ENCODE measurements at regions not wholly inside any gene's neighbourhood (a gene's known extent, or its start where the extent isn't known, plus 50 kb on each side); places are given as distances from the start of the nearest gene placed in this dataset.

DNA sequence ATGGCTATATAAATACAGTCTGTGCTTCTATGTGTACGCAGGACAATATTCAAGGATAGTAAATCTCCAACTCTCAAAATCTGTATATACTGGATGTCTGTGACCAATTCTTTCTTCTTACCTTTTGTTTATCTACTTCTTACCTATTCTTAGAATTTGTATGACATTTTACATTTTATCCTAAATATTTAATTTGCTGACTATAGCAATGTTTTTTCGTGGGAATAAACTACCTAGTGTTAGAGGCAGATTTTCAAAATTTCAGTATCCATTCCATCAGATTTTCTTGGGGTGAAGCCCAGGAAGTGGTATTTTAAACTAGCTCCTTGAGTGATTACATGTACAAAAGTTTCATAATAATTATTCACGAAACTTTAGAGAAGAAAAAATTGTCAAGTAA, 334.5 kb upstream of the BCHE start:
- in situ Hi-C loops (cut with HindIII; ENCODE audit: low pct_unique_long_range_greater_than_20kb, low sequenced_read_pairs) = no loop called here
- no peak for DNase-seq (ENCODE audit: low read depth)

DNA sequence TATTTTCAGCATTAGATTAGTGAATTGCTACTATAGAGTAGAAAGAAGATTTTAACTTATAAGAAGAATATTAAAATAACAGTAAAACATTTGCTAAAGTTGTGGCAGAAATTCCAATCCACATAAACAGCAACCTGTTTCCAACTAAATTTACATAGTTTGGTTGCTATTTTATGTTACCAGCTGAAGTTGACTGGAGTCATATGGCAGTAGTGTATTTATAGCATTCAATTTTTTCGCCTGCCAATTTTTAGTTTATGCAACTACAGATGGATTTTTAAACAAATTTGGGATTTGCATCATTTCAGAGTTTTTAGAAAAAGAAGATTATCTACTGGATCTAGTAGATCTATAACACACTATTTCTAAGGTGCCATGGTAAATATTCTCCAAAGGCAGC, 332.5 kb upstream of the BCHE start:
- in situ Hi-C loops (cut with HindIII; ENCODE audit: low pct_unique_long_range_greater_than_20kb, low sequenced_read_pairs) = no loop called here
- DNase-seq (ENCODE audit: low read depth) = no peak

DNA sequence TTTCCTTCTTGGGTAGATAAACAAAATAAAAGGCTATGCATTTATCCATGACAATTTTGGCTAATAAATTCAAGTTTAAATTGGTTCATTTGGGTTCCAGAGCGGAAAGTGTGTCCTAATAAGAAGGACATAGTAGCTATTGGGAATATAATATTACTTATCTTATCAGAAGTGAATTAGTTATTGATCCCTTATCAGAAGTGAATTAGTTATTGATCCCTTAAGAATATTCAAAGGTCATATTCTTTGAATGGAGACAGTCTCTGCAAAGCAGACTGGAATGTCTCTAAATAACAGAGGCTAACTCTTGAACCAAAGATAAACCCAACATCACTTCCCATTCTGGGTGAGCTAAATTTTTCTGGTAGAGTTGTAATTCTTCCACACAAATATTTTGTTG, 290.7 kb upstream of the BCHE start:
- in situ Hi-C loops (cut with HindIII; ENCODE audit: low pct_unique_long_range_greater_than_20kb, low sequenced_read_pairs) = no loop called here
- no peak for DNase-seq (ENCODE audit: low read depth)

DNA sequence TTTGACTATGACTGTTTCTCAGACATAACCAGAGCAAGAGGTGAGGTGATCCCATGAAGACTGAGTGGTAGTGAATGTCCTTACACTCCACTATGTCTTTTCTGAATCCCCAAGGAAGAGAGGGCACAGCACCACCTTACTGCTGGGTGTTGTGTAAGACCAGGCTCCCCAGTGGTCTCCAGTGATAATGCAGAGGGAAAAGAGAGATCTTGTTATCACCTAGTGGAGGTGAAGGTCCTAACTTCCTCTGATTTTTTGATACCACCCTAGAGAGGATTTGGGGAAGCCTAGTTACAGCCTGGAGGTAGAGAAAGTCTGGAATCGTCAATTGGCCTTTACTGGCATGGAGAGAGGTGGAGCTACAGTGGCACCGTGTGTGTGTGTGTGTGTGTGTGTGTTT, 288.0 kb upstream of the BCHE start:
- no peak for DNase-seq (ENCODE audit: low read depth)

DNA sequence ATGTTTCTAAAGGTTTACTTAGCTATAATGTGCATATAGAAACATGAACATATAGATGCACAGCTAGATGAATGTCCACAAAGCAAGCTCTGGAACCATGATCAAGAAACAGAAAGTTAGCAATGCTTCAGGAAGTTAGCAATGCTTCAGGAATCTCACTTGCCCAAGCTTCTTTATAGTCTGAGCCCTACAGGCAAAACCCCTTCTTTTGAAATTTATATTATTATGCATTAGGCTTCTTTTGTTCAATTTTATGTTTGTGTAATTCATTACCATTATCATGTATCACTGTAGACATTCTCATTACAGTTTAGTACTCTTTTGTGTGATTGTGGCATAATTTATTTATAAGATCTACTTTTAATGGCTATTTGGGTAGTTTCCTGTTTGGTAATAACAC, 286.4 kb upstream of the BCHE start:
- DNase-seq (ENCODE audit: low read depth) = no peak
- in situ Hi-C loops (cut with HindIII; ENCODE audit: low pct_unique_long_range_greater_than_20kb, low sequenced_read_pairs) = no loop called here

More for the DNA sequence above, 288.0 kb upstream of the BCHE start:
- in situ Hi-C loops (cut with HindIII; ENCODE audit: low pct_unique_long_range_greater_than_20kb, low sequenced_read_pairs) = no loop called here

DNA sequence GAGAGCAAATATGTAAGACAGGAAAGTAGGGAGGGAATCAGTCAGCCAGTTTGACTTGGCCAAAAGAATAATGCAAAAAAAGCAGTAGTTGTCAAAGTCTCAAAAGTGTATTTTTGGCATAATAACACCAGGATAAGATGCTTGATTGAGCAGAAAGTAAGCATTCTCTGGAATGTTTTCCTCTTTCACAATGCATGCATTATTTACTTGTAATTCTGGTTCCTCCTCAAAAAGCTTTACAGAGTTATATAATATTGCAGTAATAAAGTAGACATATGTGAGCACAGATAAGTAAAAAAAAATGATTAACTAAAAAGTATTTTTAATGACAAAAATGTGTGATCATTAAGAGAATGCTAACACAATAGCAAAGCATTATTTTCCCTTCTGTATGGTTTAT, 285.9 kb upstream of the BCHE start:
- DNase-seq (ENCODE audit: low read depth) = no peak
- in situ Hi-C loops (cut with HindIII; ENCODE audit: low pct_unique_long_range_greater_than_20kb, low sequenced_read_pairs) = no loop called here

DNA sequence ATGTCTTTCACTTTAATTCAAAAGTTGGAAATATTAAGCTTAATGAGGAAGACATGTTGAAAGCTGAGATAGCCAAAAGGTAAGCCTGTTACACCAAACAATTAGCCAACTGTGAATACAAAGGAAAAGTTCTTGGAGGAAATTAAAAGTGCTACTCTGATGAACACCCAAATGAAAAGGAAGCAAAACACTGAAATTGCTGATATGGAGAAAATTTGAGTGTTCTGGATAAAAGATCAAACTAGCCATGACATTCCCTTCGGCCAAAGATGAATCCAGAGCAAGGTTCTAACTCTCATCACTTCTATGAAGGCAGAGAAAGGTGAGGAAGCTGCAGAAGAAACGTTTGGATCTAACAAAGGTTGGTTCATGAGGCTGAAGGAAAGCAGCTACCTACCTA, 280.8 kb upstream of the BCHE start:
- no peak for DNase-seq (ENCODE audit: low read depth)
- in situ Hi-C loops (cut with HindIII; ENCODE audit: low pct_unique_long_range_greater_than_20kb, low sequenced_read_pairs) = no loop called here

DNA sequence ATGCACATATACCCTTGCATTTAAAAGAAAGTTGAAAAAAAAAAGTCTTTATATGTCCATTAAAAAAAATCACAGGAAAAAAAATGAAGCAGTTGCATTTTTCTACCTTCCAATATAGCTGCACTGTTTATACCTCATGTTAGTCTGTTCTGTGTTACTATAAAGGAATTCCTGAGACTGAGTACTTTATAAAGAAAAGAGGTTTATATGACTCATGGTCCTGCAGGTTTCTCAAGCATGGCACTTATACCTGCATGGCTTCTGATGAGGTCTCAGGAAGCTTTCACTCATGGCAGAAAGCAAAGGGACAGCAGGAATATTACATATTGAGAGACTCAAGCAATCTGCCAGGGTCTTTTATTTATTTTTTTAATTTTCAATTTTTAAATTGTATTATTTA, 277.2 kb upstream of the BCHE start:
- in situ Hi-C loops (cut with HindIII; ENCODE audit: low pct_unique_long_range_greater_than_20kb, low sequenced_read_pairs) = no loop called here
- no peak for DNase-seq (ENCODE audit: low read depth)

DNA sequence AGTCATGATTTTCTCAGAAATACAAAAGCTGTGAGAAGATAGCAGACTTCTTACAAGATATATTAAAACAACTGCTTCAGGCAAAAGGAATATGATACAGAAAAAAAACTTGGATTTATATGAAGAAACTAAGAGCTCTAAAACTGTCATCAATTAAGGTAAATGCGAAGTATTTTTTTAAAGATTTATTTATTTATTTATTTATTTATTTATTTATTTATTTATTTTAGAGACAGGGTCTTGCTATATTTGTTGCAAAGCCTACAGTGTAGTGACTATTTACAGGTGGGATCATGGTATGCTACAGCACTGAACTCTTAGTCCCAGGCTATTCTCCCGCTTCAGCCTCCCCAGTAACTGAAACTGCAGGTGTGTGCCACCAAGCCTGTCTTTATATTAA, 274.3 kb upstream of the BCHE start:
- DNase-seq (ENCODE audit: low read depth) = no peak
- in situ Hi-C loops (cut with HindIII; ENCODE audit: low pct_unique_long_range_greater_than_20kb, low sequenced_read_pairs) = no loop called here

DNA sequence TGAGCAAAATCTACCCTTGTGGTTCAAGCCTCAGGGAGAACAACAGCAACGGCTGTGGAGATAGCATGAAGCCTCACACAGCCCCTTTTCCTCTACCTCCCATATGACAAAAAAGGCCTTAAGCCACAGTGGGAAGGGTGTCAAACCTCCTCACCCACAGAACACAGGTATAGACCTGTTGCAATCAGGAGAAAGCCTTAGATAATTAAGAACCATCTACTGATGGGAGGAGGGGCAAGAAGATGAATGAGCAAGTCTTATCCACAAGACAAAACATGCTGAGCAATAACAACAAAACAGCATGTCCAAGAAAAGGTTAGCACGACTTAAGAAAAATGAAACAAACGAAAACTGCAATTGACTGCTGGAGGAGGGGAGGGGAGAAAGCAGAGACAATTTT, 272.9 kb upstream of the BCHE start:
- in situ Hi-C loops (cut with HindIII; ENCODE audit: low pct_unique_long_range_greater_than_20kb, low sequenced_read_pairs) = no loop called here
- DNase-seq (ENCODE audit: low read depth) = no peak

DNA sequence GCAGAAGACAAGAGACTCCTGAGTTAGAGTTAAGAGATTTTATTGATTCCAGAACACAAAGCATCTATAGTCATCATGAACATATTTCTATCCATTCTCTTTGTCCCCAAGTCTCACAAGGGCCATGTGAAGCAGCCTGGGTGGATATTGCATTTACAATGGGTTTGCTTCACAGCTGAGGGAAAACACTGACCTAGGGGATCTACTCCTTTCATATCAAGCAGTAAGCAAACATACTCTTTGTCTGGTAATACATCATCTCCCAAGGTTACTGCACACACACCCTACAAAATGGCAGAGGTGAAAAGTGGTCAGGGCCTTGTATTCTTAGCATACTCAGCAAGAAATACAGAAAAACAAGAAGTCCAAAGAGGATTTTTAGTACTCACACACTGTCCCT, 267.7 kb upstream of the BCHE start:
- in situ Hi-C loops (cut with HindIII; ENCODE audit: low pct_unique_long_range_greater_than_20kb, low sequenced_read_pairs) = no loop called here
- no peak for DNase-seq (ENCODE audit: low read depth)

DNA sequence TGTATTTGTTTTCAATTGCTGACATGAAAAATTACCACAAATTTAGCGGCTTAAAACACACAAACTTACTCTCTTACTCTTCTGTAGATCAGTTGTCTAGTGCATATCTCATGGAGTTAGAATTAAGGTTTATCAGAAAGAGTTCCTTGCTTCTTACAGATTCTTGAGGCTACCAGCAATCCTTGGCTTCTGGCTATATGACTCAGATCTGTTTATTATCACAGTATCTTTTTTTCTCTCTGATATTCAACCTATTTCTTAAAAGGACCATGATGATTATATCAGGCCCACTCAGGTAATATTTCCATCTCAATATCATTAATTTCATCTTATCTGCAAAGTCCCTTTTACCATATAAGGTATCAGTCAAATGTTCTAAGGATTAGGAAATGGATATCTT, 263.5 kb upstream of the BCHE start:
- in situ Hi-C loops (cut with HindIII; ENCODE audit: low pct_unique_long_range_greater_than_20kb, low sequenced_read_pairs) = no loop called here
- DNase-seq (ENCODE audit: low read depth) = no peak

DNA sequence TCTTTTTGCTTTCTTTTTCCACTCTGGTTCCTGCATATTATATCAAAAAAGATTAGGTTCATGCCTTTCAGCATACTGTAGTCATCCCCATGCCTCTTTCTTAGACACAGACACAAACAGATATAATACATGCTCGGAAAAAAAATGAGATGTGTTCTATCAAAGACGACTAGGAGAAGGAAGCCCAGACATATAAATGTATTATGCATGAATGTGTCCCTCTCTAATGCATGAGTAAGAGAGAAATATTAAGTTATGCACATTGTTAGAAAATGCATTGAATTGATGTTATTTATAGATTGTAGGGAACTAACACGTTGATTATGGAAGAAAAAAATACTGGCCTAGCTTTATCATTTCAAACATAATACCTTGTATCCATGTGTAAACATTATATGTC, 252.4 kb upstream of the BCHE start:
- no peak for DNase-seq (ENCODE audit: low read depth)
- in situ Hi-C loops (cut with HindIII; ENCODE audit: low pct_unique_long_range_greater_than_20kb, low sequenced_read_pairs) = no loop called here

DNA sequence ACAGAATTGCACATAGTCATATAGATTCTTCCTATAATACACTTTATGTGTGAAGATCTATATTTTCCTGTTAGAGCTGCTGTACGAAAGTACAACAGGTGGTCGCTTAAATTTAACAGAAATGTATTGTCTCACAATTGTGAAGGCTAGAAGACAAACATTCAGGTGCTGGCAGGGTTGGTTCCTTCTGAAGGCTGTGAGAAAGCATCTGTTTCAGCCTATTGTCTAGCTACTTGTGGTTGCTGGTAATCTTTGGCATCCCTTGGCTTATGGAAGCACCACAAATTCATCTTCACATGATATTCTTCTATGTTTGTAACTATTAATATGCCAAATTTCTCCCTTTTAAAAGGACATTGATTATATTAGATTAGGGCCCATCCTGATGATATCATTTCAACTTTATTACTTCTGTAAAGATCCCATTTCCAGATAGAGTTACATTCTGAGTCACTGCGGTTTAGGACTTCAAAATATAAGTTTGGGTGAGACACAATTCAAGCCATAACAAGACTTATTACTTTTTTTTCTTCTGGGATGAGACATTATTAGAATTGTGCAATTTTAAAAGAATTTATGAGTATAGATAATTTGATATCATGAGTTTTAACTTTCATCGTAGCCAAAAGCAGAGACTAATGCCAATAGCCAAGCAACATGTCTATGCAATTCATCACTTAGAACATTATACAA, 248.1 kb upstream of the BCHE start:
- DNase-seq (ENCODE audit: low read depth) = no peak
- in situ Hi-C loops (cut with HindIII; ENCODE audit: low pct_unique_long_range_greater_than_20kb, low sequenced_read_pairs) = no loop called here

DNA sequence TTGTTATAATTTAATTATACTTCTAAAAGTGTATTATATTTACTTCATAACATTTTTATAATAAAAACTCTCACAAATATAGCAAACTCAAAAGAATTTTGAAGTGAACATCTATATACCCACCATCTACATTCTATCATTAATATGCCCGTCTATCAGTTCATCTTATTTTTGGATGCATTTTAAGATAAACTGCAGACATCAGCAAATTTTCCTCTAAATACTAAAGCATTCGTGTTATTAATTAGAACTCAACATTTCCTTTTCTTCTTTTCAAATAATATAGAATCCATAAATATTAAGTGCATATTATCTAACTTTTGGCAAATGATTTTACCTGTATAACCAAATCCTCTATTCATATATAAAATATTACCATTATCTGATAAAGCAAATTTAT, 242.9 kb upstream of the BCHE start:
- DNase-seq (ENCODE audit: low read depth) = no peak
- in situ Hi-C loops (cut with HindIII; ENCODE audit: low pct_unique_long_range_greater_than_20kb, low sequenced_read_pairs) = no loop called here

DNA sequence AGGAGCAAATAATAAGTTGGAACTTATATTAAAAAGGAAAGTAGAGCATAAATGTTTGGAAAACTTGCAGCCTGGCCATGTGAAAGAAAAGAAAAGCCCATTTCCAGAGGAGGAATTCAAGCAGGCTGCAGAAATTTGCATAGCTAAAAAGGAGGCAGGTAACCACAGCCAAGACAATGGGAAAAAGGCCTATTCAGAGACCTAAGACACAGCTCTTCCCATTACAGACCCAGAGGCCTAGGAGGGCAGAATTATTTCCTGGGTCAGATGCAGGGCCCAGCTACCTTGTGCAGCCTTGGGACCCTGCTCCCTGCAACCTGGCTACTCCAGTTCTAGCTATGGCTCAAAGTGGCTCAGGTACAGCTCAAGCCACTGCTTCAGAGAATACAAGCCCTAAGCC, 234.6 kb upstream of the BCHE start:
- DNase-seq (ENCODE audit: low read depth) = no peak
- in situ Hi-C loops (cut with HindIII; ENCODE audit: low pct_unique_long_range_greater_than_20kb, low sequenced_read_pairs) = no loop called here

DNA sequence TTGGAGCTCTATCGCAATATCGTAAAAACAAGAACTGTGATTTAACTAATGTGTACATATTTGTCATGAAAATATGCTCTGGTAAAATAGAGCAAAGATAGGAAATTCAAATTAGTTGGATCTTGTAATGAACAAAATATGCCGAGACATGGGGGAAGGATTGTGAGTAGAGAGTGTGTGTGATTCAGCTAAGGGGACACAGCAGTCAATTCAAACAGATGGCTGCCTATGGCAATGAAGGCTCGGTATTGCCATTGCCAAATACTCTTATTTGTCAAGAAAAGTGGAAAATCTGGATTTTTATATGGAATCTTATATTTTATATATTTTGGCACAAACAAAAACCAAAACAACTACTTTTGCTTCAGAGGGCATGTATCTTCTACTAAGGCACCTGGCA, 227.3 kb upstream of the BCHE start:
- DNase-seq (ENCODE audit: low read depth) = no peak
- in situ Hi-C loops (cut with HindIII; ENCODE audit: low pct_unique_long_range_greater_than_20kb, low sequenced_read_pairs) = no loop called here

DNA sequence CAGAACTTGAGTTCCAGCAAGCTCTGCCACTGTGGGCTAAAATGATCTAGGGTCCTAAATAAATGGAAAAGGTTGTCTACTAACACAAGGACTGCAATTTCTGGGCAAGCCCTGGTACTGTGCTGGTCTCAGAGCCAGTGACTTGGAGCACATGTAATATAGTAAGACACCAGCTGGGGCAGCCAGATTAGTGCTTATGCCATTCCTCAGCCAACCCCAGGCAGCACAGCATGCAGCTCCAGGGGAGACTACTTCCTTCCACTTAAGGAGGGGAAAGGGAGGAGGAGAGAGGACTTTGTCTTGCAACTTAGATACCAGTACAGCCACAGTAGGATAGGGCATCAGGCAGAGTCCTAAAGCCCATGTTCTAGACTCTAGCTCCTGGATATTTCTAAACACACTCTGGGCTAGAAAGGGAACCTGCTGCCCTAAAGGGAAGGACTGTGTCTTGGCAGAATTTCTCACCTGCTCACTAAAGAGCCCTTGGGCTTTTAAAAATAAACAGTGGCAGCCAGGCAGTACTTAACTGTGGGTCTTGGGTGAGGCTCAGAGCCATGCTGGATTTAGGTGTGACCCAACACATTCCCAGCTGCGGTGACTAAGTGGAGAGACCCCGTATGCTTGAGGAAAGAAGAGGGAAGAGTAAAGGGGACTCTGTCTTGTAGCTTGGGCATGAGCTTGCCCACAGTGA, 223.7 kb upstream of the BCHE start:
- no peak for DNase-seq (ENCODE audit: low read depth)
- in situ Hi-C loops (cut with HindIII; ENCODE audit: low pct_unique_long_range_greater_than_20kb, low sequenced_read_pairs) = no loop called here

DNA sequence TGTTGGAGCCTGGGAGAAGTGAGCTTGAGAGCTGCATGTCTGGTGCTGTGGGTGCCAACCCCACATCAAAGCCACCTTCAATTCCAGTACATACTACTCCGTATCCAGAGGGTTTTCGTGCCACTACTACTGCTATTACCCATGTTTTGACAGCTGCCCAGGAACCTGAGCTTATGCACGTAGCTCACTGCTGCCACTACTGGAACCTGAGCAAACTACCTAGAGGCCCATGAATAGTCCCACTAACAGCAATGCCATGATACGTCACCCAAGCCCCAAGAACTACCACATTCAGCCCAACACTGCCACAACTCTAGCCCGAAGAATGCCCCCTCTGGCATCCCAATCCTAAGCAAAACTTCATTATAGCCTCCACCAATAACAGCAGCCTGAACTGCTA, 215.2 kb upstream of the BCHE start:
- in situ Hi-C loops (cut with HindIII; ENCODE audit: low pct_unique_long_range_greater_than_20kb, low sequenced_read_pairs) = no loop called here

DNA sequence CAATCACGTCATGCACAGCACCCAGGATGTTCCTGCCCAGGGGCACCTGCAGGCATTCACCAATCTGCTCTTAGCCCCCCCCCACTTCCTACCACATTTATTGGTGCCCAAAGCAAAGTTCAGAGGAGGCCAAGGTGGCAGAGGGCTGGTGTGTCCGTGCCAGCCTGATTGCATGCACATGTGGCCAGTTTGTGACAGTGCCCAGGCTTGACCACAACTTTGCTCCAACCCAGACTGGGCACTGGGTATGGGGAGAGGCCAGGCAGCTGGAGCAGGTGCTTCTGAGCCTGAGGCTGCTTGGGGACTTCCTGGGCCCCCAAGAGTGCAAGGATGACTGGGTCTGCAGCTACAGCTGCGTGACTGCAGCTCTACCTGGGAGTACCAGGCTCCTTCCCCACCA, 192.3 kb upstream of the BCHE start:
- in situ Hi-C loops (cut with HindIII; ENCODE audit: low pct_unique_long_range_greater_than_20kb, low sequenced_read_pairs) = no loop called here
- DNase-seq (ENCODE audit: low read depth) = no peak

More for the DNA sequence above, 215.2 kb upstream of the BCHE start:
- DNase-seq (ENCODE audit: low read depth) = no peak
